GM12891 (cell line): ENCODE measurements at regions not wholly inside any gene's neighbourhood (a gene's known extent, or its start where the extent isn't known, plus 50 kb on each side); places are given as distances from the start of the nearest gene placed in this dataset.

ENCODE experiments used
- DNase-seq: peaks from one replicate; pipeline ENCODE4 v3.0.0; 2011; ENCODE audit warnings: low spot score; ENCODE audit not compliant: insufficient read length
- FAIRE-seq: peaks from 2 replicates; lab custom pipeline; 2011; peaks lifted over from hg19 to GRCh38; lab: Jason Lieb, UNC
- PAX5 ChIP-seq: IDR thresholded peaks from 2 replicates; pipeline ENCODE4 v1.6.1; 2011; ENCODE audit warnings: low read length, moderate library complexity, mild to moderate bottlenecking; ENCODE audit not compliant: insufficient read depth, severe bottlenecking
- POLR2A ChIP-seq: IDR thresholded peaks from 2 replicates; pipeline ENCODE4 v1.6.1; 2011; ENCODE audit warnings: low read depth, low read length, control low read depth
- POLR2AphosphoS5 ChIP-seq: IDR thresholded peaks from 2 replicates; pipeline ENCODE4 v1.6.1; 2011; ENCODE audit warnings: low read depth, low read length, control low read depth
- POU2F2 ChIP-seq: IDR thresholded peaks from 2 replicates; pipeline ENCODE4 v1.6.1; 2011; ENCODE audit warnings: low read depth, mild to moderate bottlenecking, control low read depth, low read length, moderate library complexity
- SPI1 ChIP-seq: IDR thresholded peaks from 2 replicates; pipeline ENCODE4 v1.6.1; 2011; ENCODE audit warnings: low read depth, low read length, control low read depth
- TAF1 ChIP-seq: IDR thresholded peaks from 2 replicates; pipeline ENCODE4 v1.6.1; 2011; ENCODE audit warnings: low read depth, low read length, control low read depth

GRCh38 chr5:175092691-175093090 lies 351.3 kb downstream of the DRD1 start:
- DNase-seq (no peak), FAIRE-seq (no peak)
- TF ChIP-seq TAF1 (no peak), POLR2AphosphoS5 (no peak), PAX5 (no peak), POU2F2 (no peak), SPI1 (no peak), POLR2A (no peak)

GRCh38 chr5:175088963-175089362 lies 355.0 kb downstream of the DRD1 start:
- TF ChIP-seq SPI1, result no peak
- no peak for TF ChIP-seq POLR2AphosphoS5
- TF ChIP-seq POLR2A, result no peak
- TF ChIP-seq TAF1, result no peak
- TF ChIP-seq POU2F2, result no peak
- no peak for DNase-seq
- no peak for FAIRE-seq

GRCh38 chr5:175082866-175083590 lies 358.6 kb downstream of the MSX2 start:
- DNase-seq, result no peak
- FAIRE-seq, result no peak
- TF ChIP-seq SPI1, result no peak
- TF ChIP-seq PAX5, result no peak
- no peak for TF ChIP-seq TAF1
- no peak for TF ChIP-seq POU2F2
- TF ChIP-seq POLR2A, result no peak
- no peak for TF ChIP-seq POLR2AphosphoS5

- TF ChIP-seq POLR2A (no peak), SPI1 (no peak), POLR2AphosphoS5 (no peak)
- FAIRE-seq, result no peak
- DNase-seq, result no peak
Measured at GRCh38 chr5:175082346-175082745, 358.0 kb downstream of the MSX2 start.

GRCh38 chr5:175079707-175080106 lies 355.3 kb downstream of the MSX2 start:
- no peak for TF ChIP-seq SPI1
- no peak for TF ChIP-seq POU2F2
- no peak for TF ChIP-seq POLR2AphosphoS5
- TF ChIP-seq POLR2A, result no peak
- no peak for TF ChIP-seq PAX5
- TF ChIP-seq TAF1, result no peak
- no peak for FAIRE-seq
- no peak for DNase-seq

- TF ChIP-seq POLR2AphosphoS5 (no peak), SPI1 (no peak), POLR2A (no peak)
- no peak for DNase-seq
- FAIRE-seq, result no peak
Measured at GRCh38 chr5:175070283-175070682, 345.9 kb downstream of the MSX2 start.

GRCh38 chr5:175060257-175060656 lies 335.9 kb downstream of the MSX2 start:
- no peak for TF ChIP-seq POLR2A
- TF ChIP-seq POLR2AphosphoS5, result no peak
- no peak for TF ChIP-seq SPI1
- TF ChIP-seq PAX5, result no peak
- no peak for TF ChIP-seq POU2F2
- TF ChIP-seq TAF1, result no peak
- FAIRE-seq (no peak), DNase-seq (no peak)

GRCh38 chr5:175059687-175060211 lies 335.4 kb downstream of the MSX2 start:
- TF ChIP-seq POLR2AphosphoS5 (no peak), PAX5 (no peak), TAF1 (no peak), POU2F2 (no peak), POLR2A (no peak), SPI1 (no peak)
- FAIRE-seq (no peak), DNase-seq (no peak)

- DNase-seq (no peak), FAIRE-seq (no peak)
- TF ChIP-seq TAF1 (no peak), POU2F2 (no peak), SPI1 (no peak), POLR2A (no peak), POLR2AphosphoS5 (no peak), PAX5 (no peak)
Measured at GRCh38 chr5:175056831-175057230, 332.4 kb downstream of the MSX2 start.

- FAIRE-seq (no peak), DNase-seq (no peak)
- TF ChIP-seq POU2F2, result no peak
- no peak for TF ChIP-seq SPI1
- TF ChIP-seq POLR2A, result no peak
- TF ChIP-seq PAX5, result no peak
- no peak for TF ChIP-seq POLR2AphosphoS5
- no peak for TF ChIP-seq TAF1
Measured at GRCh38 chr5:175054243-175054642, 329.9 kb downstream of the MSX2 start.
